ENCODE measurements at regions not wholly inside any gene's neighbourhood (a gene's known extent, or its start where the extent isn't known, plus 50 kb on each side); places are given as distances from the start of the nearest gene placed in this dataset.

DNA sequence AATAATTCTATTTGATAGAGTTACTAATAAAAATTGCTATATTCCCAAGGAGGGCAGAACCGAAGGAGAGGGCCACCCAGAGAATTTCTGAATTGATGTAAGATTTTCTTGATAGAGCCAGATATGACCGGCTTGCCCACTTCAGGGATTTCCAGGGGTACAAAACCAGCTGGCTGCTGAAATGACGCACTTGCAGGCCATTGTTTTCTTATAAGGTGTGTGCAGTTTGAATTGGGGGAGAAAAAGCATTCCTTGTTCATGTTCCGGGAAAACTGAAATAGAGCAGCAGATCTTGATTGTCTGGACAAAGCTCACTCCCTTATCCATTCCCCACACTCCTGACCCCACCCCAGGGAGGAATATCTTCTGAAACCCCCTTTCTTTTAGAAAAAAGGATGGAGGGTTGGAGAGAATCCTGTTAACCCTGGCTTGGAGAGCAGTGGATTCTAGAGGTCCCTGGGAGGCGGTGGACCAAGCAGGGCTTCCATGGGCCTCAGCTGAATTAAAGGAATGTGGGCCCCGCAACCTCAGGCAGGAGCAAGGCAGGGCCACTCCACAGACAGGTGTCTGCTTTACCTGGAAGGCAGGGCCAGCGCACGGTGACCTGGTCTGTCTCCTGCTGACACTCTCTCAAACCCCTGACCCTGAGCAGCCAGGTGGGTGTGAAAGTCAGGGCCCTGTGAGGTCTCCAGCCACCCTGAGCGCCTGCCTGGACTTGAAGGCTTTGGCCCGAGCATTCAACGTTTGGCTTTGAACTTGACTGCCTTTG, 96.4 kb downstream of the TMEM170B start:
- DNase-seq (no peak), ATAC-seq (no peak)
- Histone ChIP-seq H3K4me3 (no peak overlapping the region), H3K36me3 (ENCODE audit: low read depth) (no peaks in the 10 kb centered on the region), H3K4me1 (ENCODE audit: low read depth) (no peaks in the 10 kb centered on the region), H3K9me3 (no peaks in the 10 kb centered on the region)
- intact Hi-C loops (cut with DNase I, micrococcal nuclease), result no loop called here
- TF ChIP-seq, protein P1, sequence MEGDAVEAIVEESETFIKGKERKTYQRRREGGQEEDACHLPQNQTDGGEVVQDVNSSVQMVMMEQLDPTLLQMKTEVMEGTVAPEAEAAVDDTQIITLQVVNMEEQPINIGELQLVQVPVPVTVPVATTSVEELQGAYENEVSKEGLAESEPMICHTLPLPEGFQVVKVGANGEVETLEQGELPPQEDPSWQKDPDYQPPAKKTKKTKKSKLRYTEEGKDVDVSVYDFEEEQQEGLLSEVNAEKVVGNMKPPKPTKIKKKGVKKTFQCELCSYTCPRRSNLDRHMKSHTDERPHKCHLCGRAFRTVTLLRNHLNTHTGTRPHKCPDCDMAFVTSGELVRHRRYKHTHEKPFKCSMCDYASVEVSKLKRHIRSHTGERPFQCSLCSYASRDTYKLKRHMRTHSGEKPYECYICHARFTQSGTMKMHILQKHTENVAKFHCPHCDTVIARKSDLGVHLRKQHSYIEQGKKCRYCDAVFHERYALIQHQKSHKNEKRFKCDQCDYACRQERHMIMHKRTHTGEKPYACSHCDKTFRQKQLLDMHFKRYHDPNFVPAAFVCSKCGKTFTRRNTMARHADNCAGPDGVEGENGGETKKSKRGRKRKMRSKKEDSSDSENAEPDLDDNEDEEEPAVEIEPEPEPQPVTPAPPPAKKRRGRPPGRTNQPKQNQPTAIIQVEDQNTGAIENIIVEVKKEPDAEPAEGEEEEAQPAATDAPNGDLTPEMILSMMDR (IDR thresholded peaks at IDR 0.05), result no peak

DNA sequence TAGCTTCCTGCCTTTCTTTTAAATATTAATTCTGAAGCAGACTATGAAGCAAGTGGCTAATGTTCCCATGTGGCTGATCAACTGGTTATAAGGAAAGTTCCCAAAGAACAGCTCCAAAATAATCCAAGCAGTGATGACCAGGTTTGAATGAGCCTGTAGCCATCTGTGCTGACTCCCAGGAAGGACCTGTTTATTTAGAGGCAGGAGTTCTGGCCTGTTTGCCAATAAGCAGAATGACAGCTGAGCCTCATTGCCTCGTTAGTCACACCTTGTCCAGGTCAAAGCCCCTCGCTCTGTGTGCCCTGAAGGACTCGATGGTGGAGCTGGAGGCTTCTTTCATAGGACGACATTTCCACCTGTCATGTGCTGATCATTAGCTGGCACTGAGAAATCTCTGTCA, 97.4 kb downstream of the TMEM170B start:
- H3K4me1 ChIP-seq (ENCODE audit: low read depth), result no peaks in the 10 kb centered on the region
- H3K4me3 ChIP-seq, result no peak overlapping the region
- ATAC-seq (no peak), DNase-seq (no peak)
- intact Hi-C loops (cut with DNase I, micrococcal nuclease), result no loop called here
- H3K9me3 ChIP-seq, result no peaks in the 10 kb centered on the region
- H3K36me3 ChIP-seq (ENCODE audit: low read depth), result no peaks in the 10 kb centered on the region
- TF ChIP-seq, protein P1 (IDR thresholded peaks at IDR 0.05), result no peak

DNA sequence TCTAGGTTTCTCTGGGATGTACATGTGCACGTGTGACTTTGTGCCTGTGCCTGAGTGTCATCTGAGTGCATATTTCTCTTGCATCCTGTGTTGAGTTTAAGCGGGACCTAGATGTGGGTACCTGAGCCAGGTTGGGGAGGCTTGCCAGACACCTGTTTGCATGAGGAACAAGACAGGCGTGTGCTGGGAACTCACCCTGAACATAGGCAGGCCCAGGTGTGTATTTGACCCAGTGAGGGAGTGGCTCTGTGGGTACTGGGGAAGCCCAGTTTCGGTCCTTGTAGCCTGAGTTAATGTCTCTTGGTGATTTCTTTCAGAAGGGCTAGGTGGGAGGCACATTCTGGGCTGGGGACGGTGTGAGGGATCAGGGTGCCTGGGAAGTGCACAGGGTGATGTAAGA, 98.6 kb downstream of the TMEM170B start:
- Histone ChIP-seq H3K9me3 (no peaks in the 10 kb centered on the region), H3K36me3 (ENCODE audit: low read depth) (no peaks in the 10 kb centered on the region), H3K4me1 (ENCODE audit: low read depth) (no peaks in the 10 kb centered on the region), H3K4me3 (no peak overlapping the region)
- intact Hi-C loops (cut with DNase I, micrococcal nuclease), result no loop called here
- DNase-seq, result no peak
- no peak for ATAC-seq
- TF ChIP-seq, protein P1 (IDR thresholded peaks at IDR 0.05), result no peak

DNA sequence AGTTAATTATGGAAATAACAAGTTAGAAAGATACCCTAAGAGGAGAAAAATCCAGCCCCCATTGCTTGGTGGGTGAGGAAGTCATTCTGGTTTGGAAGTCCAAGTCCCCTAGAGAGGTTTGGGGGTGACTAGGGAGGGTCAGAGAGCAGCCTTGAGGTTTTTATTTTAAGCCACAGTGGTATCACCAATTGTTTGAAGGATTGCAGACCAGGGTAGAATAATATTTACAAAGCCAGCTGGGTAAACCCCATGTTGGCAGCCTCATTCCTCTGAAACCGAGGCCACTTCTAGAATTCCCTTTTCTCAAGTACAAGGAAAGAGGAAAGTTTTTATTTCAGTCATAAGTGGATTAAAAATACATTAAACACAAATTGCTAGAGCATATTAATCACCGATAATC, 99.7 kb downstream of the TMEM170B start:
- H3K4me1 ChIP-seq (ENCODE audit: low read depth), result no peaks in the 10 kb centered on the region
- DNase-seq, result no peak
- ATAC-seq, result no peak
- TF ChIP-seq, protein P1 (IDR thresholded peaks at IDR 0.05), result no peak
- no peaks in the 10 kb centered on the region for H3K36me3 ChIP-seq (ENCODE audit: low read depth)
- intact Hi-C loops (cut with DNase I, micrococcal nuclease), result no loop called here
- H3K4me3 ChIP-seq, result no peak overlapping the region
- no peaks in the 10 kb centered on the region for H3K9me3 ChIP-seq

DNA sequence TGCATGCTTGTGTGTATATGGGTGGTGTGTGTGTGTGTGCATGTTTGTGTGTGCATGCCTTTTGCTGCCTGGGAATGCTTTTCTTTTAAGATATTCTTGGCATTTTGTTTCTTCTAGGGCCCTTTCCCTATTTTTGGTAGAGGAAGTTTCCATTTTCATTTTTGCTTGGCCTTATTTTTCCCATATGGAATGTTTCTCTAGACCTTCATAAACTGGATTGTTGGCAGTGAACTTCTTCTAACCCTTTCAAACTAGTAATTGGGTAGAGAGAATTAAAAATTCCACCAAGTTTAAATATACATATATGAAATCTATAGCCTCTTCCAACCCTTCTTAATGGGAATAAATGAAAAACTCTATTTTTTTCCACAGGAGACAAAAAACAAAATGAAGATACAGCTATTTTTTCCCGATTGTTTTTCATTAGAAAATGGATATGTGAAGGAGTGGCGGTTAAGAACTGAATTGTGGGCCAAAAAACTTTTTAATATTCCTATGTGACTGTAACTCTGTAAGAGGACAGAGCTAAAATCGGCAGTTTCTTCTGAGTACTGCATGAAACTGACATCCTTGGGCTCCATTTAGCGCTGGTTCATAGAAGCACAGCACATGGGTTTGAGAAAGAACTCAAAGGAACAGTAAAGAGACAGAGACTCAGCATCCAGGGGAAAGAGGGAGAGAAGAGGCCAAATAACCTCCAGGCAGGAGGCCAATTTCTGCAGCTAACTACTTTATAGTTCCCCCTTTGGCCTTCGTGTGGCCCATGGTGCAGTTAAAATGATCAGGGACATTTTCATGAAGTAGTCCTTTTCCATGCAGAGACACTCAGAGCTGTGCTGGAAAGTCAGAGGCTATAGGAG, 102.1 kb downstream of the TMEM170B start:
- H3K9me3 ChIP-seq, result no peaks in the 10 kb centered on the region
- no peak overlapping the region for H3K4me3 ChIP-seq
- no peaks in the 10 kb centered on the region for H3K4me1 ChIP-seq (ENCODE audit: low read depth)
- H3K36me3 ChIP-seq (ENCODE audit: low read depth), result no peaks in the 10 kb centered on the region
- intact Hi-C loops (cut with DNase I, micrococcal nuclease), result no loop called here
- ATAC-seq (no peak), DNase-seq (no peak)
- TF ChIP-seq, protein P1 (IDR thresholded peaks at IDR 0.05), result no peak
